Panc1 (cell line): ENCODE measurements at regions not wholly inside any gene's neighbourhood (a gene's known extent, or its start where the extent isn't known, plus 50 kb on each side); places are given as distances from the start of the nearest gene placed in this dataset.

Source experiments
- ATAC-seq: fragments of 200-7000 bp; cut with Tn5 transposase; 2 replicates; pipeline ENCODE4 v1.9.1; 2020; ENCODE audit warnings: mild to moderate bottlenecking, moderate library complexity
- BruUV-seq: library from RNA; stranded (reverse); fragments of 400-500 nt; replicated peaks from 2 replicates; lab custom pipeline; 2021; lab: Mats Ljungman, UMichigan
- CTCF ChIA-PET: fragments of 300-600 bp; sonication (Branson Sonifier 250); formaldehyde crosslinking; loops from one replicate; lab custom pipeline; 2022; ENCODE audit warnings: antibody characterized with exemption; lab: Charles Lee
- POLR2A ChIA-PET: fragments of 300-600 bp; sonication (Branson Sonifier 250); formaldehyde crosslinking; loops from one replicate; lab custom pipeline; 2022; ENCODE audit warnings: antibody characterized with exemption; lab: Charles Lee
- DNase-seq: peaks from one replicate; pipeline ENCODE4 v3.0.0-alpha.2; 2010; ENCODE audit warnings: low read depth, low spot score
- H3K27ac ChIP-seq: 2 replicates; pipeline ENCODE4 v1.5.1; 2011; ENCODE audit warnings: mild to moderate bottlenecking, low read length, inconsistent platforms
- H3K27me3 ChIP-seq: fragments of 200-500 bp; sonication (Bioruptor generic); 2 replicates; pipeline ENCODE4 v1.6.0; 2014; ENCODE audit warnings: low read length, inconsistent platforms; ENCODE audit not compliant: control insufficient read depth, insufficient read depth
- H3K36me3 ChIP-seq: fragments of 200-500 bp; sonication (Bioruptor generic); 2 replicates; pipeline ENCODE4 v1.5.1; 2014; ENCODE audit warnings: inconsistent platforms, mild to moderate bottlenecking, low read length, moderate library complexity; ENCODE audit not compliant: control insufficient read depth, insufficient read depth
- H3K4me1 ChIP-seq: 2 replicates; pipeline ENCODE4 v1.5.1; 2011; ENCODE audit warnings: inconsistent platforms, mild to moderate bottlenecking, low read length, moderate library complexity; ENCODE audit not compliant: control insufficient read depth, insufficient read depth
- H3K4me3 ChIP-seq, 2 experiments: 2 replicates each; pipeline ENCODE4 v1.5.1; 2011 to 2012; ENCODE audit warnings: low read depth in 2 of 2, low read length in 2 of 2, mild to moderate bottlenecking in 2 of 2, inconsistent platforms in 1 of 2, moderate library complexity in 1 of 2
- H3K9me3 ChIP-seq: fragments of 200-500 bp; sonication (Bioruptor generic); 2 replicates; pipeline ENCODE4 v1.5.1; 2014; ENCODE audit warnings: low read depth, mild to moderate bottlenecking, inconsistent platforms, low read length, moderate library complexity; ENCODE audit not compliant: control insufficient read depth, insufficient read depth
- POLR2AphosphoS5 ChIP-seq: IDR thresholded peaks from 2 replicates; pipeline ENCODE4 v1.6.1; 2012; ENCODE audit warnings: mild to moderate bottlenecking, low read depth, low read length, moderate library complexity
- SIN3A ChIP-seq: IDR thresholded peaks from 2 replicates; pipeline ENCODE4 v1.6.1; 2012; ENCODE audit warnings: low read depth, mild to moderate bottlenecking, low read length, moderate library complexity, borderline replicate concordance; ENCODE audit not compliant: insufficient read depth
- TCF7L2 ChIP-seq: IDR thresholded peaks from 2 replicates; pipeline ENCODE4 v1.6.1; 2011; ENCODE audit warnings: mild to moderate bottlenecking, low read depth, low read length, inconsistent platforms
- in situ Hi-C: cut with HindIII; loops from 2 replicates; pipeline ENCODE4 v1.10.0; 2016; ENCODE audit warnings: low sequenced_read_pairs, low pct_unique_long_range_greater_than_20kb
- intact Hi-C: fragments of 100-400 bp; cut with micrococcal nuclease; formaldehyde crosslinking; loops from one replicate; pipeline ENCODE4 v1.10.0; 2022; ENCODE audit not compliant: unreplicated experiment
- TF ChIP-seq, protein P1 (sequence below): fragments of 450-650 bp; IDR thresholded peaks from 2 replicates; pipeline ENCODE4 v1.5.1; 2017; ENCODE audit warnings: mild to moderate bottlenecking
- TF ChIP-seq, protein P2 (sequence below), 2 experiments: IDR thresholded peaks; 2 replicates each; pipeline ENCODE4 v1.6.1; 2011 to 2012; ENCODE audit warnings: low read depth in 2 of 2, control low read depth in 1 of 2, low read length in 1 of 2, mild to moderate bottlenecking in 1 of 2, moderate library complexity in 1 of 2; ENCODE audit not compliant: insufficient read depth in 1 of 2

GRCh38 chr2:163849756-163850435 lies 114.1 kb upstream of the FIGN start:
- intact Hi-C loops: no loop called here
- POLR2A ChIA-PET: no interaction called here
- in situ Hi-C loops: no loop called here
- no TSS peak for BruUV-seq
- TF ChIP-seq TCF7L2: no peak
- TF ChIP-seq, protein P1, sequence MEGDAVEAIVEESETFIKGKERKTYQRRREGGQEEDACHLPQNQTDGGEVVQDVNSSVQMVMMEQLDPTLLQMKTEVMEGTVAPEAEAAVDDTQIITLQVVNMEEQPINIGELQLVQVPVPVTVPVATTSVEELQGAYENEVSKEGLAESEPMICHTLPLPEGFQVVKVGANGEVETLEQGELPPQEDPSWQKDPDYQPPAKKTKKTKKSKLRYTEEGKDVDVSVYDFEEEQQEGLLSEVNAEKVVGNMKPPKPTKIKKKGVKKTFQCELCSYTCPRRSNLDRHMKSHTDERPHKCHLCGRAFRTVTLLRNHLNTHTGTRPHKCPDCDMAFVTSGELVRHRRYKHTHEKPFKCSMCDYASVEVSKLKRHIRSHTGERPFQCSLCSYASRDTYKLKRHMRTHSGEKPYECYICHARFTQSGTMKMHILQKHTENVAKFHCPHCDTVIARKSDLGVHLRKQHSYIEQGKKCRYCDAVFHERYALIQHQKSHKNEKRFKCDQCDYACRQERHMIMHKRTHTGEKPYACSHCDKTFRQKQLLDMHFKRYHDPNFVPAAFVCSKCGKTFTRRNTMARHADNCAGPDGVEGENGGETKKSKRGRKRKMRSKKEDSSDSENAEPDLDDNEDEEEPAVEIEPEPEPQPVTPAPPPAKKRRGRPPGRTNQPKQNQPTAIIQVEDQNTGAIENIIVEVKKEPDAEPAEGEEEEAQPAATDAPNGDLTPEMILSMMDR: no peak
- H3K27me3 ChIP-seq: no peaks in the 10 kb centered on the region
- CTCF ChIA-PET: interaction anchor here (0.6 kb wide), 1 partner anchor 412 kb away, joined by 4 read pairs; no protein-coding TSS in a partner anchor
- H3K36me3 ChIP-seq: no peaks in the 10 kb centered on the region; the same call in 1 of the 2 replicates
- H3K27ac ChIP-seq: no peak overlapping the region
- ATAC-seq (no peak), DNase-seq (no peak)
- no peak overlapping the region for H3K4me3 ChIP-seq
- H3K4me1 ChIP-seq: no peaks in the 10 kb centered on the region
- H3K9me3 ChIP-seq: no peaks in the 10 kb centered on the region

DNA sequence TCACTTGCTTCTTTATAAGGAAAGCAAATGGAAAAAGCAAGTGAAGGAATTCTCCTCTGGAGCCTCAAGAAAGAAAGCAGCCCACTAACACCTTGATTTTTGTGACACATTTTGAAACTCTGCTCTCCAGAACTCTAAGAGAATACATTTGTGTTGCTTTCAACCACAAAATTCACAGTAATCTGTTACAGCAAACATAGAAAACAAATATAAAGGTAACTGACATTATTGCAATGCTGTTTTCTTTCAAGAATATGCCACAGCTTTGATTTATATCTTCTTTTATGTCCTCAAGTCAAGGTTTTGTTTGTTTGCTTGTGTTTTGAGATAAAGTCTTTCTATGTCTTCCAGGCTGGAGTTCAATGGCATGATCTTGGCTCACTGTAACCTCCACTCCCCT lies 103.1 kb upstream of the FIGN start:
- TF ChIP-seq POLR2AphosphoS5 (no peak), TCF7L2 (peak; percentile 57; the same call in 1 of the 2 replicates)
- H3K9me3 ChIP-seq: no peaks in the 10 kb centered on the region
- ATAC-seq: no peak
- no peaks in the 10 kb centered on the region for H3K4me1 ChIP-seq
- no TSS peak for BruUV-seq
- POLR2A ChIA-PET: no interaction called here
- no peaks in the 10 kb centered on the region for H3K27me3 ChIP-seq
- 0 out of 2 replicates have a peak overlapping the region, but pooled peaks have one; percentile 26 for H3K27ac ChIP-seq
- H3K36me3 ChIP-seq: no peaks in the 10 kb centered on the region
- no peak for DNase-seq
- no peak overlapping the region for H3K4me3 ChIP-seq
- intact Hi-C loops (no loop called here), in situ Hi-C loops (no loop called here)
- CTCF ChIA-PET: no interaction called here

- BruUV-seq: no TSS peak
- no peak for ATAC-seq
- H3K9me3 ChIP-seq: no peaks in the 10 kb centered on the region
- no peaks in the 10 kb centered on the region for H3K4me1 ChIP-seq
- ChIA-PET CTCF (no interaction called here), POLR2A (no interaction called here)
- no peaks in the 10 kb centered on the region for H3K27me3 ChIP-seq
- H3K4me3 ChIP-seq: no peak overlapping the region
- DNase-seq: no peak
- H3K36me3 ChIP-seq: no peaks in the 10 kb centered on the region
- no peak overlapping the region; the same call in 1 of the 2 replicates for H3K27ac ChIP-seq
- in situ Hi-C loops: no loop called here
- no peak for TF ChIP-seq POLR2AphosphoS5
- TF ChIP-seq SIN3A: no peak
- TF ChIP-seq, protein P1: no peak
- no peak for TF ChIP-seq TCF7L2
- TF ChIP-seq, protein P2, sequence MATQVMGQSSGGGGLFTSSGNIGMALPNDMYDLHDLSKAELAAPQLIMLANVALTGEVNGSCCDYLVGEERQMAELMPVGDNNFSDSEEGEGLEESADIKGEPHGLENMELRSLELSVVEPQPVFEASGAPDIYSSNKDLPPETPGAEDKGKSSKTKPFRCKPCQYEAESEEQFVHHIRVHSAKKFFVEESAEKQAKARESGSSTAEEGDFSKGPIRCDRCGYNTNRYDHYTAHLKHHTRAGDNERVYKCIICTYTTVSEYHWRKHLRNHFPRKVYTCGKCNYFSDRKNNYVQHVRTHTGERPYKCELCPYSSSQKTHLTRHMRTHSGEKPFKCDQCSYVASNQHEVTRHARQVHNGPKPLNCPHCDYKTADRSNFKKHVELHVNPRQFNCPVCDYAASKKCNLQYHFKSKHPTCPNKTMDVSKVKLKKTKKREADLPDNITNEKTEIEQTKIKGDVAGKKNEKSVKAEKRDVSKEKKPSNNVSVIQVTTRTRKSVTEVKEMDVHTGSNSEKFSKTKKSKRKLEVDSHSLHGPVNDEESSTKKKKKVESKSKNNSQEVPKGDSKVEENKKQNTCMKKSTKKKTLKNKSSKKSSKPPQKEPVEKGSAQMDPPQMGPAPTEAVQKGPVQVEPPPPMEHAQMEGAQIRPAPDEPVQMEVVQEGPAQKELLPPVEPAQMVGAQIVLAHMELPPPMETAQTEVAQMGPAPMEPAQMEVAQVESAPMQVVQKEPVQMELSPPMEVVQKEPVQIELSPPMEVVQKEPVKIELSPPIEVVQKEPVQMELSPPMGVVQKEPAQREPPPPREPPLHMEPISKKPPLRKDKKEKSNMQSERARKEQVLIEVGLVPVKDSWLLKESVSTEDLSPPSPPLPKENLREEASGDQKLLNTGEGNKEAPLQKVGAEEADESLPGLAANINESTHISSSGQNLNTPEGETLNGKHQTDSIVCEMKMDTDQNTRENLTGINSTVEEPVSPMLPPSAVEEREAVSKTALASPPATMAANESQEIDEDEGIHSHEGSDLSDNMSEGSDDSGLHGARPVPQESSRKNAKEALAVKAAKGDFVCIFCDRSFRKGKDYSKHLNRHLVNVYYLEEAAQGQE (IDR thresholded peaks at IDR 0.05; ENCODE audit: insufficient read depth in 1 of 2, low read depth in 2 of 2, low read length in 1 of 2): no peak
- intact Hi-C loops: no loop called here
Measured at GRCh38 chr2:163836167-163836566, 100.4 kb upstream of the FIGN start.
